Astrocyte (in vitro differentiated cells and primary cell): ENCODE measurements at regions not wholly inside any gene's neighbourhood (a gene's known extent, or its start where the extent isn't known, plus 50 kb on each side); places are given as distances from the start of the nearest gene placed in this dataset.

ENCODE experiments used
- EZH2 ChIP-seq: IDR thresholded peaks from 2 replicates; pipeline ENCODE4 v1.6.1; 2012; ENCODE audit warnings: mild to moderate bottlenecking, low read length, inconsistent platforms; ENCODE audit not compliant: insufficient read depth
- TF ChIP-seq, protein P1 (sequence below): IDR thresholded peaks from 2 replicates; pipeline ENCODE4 v1.5.1; 2011; ENCODE audit warnings: low read depth, mild to moderate bottlenecking, inconsistent platforms, low read length, moderate library complexity; ENCODE audit not compliant: insufficient read depth

GRCh38 chr2:189281201-189281600 lies 101.6 kb upstream of the COL5A2 start:
- TF ChIP-seq, protein P1, sequence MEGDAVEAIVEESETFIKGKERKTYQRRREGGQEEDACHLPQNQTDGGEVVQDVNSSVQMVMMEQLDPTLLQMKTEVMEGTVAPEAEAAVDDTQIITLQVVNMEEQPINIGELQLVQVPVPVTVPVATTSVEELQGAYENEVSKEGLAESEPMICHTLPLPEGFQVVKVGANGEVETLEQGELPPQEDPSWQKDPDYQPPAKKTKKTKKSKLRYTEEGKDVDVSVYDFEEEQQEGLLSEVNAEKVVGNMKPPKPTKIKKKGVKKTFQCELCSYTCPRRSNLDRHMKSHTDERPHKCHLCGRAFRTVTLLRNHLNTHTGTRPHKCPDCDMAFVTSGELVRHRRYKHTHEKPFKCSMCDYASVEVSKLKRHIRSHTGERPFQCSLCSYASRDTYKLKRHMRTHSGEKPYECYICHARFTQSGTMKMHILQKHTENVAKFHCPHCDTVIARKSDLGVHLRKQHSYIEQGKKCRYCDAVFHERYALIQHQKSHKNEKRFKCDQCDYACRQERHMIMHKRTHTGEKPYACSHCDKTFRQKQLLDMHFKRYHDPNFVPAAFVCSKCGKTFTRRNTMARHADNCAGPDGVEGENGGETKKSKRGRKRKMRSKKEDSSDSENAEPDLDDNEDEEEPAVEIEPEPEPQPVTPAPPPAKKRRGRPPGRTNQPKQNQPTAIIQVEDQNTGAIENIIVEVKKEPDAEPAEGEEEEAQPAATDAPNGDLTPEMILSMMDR: no peak
- no peak for TF ChIP-seq EZH2
